Cardiac muscle cell (in vitro differentiated cells and primary cell): ENCODE measurements at regions not wholly inside any gene's neighbourhood (a gene's known extent, or its start where the extent isn't known, plus 50 kb on each side); places are given as distances from the start of the nearest gene placed in this dataset.

Experiments used
- DNase-seq, 2 donors: peaks; one replicate each; pipeline versions ENCODE4 v3.0.0 to v3.0.0-alpha.2; 2010 to 2017; ENCODE audit warnings: low read depth in 1 of 2, low spot score in 1 of 2
- H3K27ac ChIP-seq: fragments of 200-600 bp; sonication (generic); 2 replicates; pipeline ENCODE4 v1.5.1; 2016
- H3K27me3 ChIP-seq: fragments of 200-600 bp; sonication (generic); 2 replicates; pipeline ENCODE4 v1.6.0; 2016; ENCODE audit warnings: control low read depth
- H3K36me3 ChIP-seq: fragments of 200-600 bp; sonication (generic); 2 replicates; pipeline ENCODE4 v1.5.1; 2016; ENCODE audit warnings: control low read depth
- H3K4me1 ChIP-seq: fragments of 200-600 bp; sonication (generic); 2 replicates; pipeline ENCODE4 v1.8.1; 2017; ENCODE audit warnings: low read depth, mild to moderate bottlenecking, mixed run types
- H3K4me3 ChIP-seq: fragments of 200-600 bp; sonication (generic); 2 replicates; pipeline ENCODE4 v1.5.1; 2016; ENCODE audit warnings: mild to moderate bottlenecking
- H3K9me3 ChIP-seq: fragments of 200-600 bp; sonication (generic); 2 replicates; pipeline ENCODE4 v1.5.1; 2017; ENCODE audit warnings: low read depth, mild to moderate bottlenecking, control low read depth
- TF ChIP-seq, protein P1 (sequence below): IDR thresholded peaks from 2 replicates; pipeline ENCODE4 v1.5.1; 2012; ENCODE audit warnings: low read depth, mild to moderate bottlenecking, low read length

DNA sequence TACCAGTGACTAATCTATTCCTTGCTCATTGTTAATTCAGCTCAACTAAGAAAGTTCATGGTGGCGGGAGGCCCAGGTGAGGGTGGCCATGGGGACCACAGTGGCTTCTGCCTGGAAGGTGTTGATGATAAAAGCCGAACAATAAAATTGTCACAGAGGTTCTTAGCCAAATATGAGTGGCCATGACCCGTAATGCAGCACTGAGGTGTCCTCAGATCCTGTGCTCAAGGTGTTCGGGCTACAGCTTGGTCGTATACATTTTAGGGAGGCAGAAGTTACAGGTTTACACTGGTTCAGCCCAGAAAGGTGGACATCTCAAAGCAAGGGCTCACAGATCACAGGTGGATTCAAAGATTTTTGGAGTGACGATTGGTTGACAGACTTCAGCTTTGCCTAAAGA, 98.5 kb upstream of the SNTG2 start:
- TF ChIP-seq, protein P1, sequence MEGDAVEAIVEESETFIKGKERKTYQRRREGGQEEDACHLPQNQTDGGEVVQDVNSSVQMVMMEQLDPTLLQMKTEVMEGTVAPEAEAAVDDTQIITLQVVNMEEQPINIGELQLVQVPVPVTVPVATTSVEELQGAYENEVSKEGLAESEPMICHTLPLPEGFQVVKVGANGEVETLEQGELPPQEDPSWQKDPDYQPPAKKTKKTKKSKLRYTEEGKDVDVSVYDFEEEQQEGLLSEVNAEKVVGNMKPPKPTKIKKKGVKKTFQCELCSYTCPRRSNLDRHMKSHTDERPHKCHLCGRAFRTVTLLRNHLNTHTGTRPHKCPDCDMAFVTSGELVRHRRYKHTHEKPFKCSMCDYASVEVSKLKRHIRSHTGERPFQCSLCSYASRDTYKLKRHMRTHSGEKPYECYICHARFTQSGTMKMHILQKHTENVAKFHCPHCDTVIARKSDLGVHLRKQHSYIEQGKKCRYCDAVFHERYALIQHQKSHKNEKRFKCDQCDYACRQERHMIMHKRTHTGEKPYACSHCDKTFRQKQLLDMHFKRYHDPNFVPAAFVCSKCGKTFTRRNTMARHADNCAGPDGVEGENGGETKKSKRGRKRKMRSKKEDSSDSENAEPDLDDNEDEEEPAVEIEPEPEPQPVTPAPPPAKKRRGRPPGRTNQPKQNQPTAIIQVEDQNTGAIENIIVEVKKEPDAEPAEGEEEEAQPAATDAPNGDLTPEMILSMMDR = no peak
- no peak overlapping the region for H3K4me3 ChIP-seq
- H3K27ac ChIP-seq = no peak overlapping the region
- H3K9me3 ChIP-seq = no peaks in the 10 kb centered on the region
- DNase-seq = no peak
- peaks cover 42% of the 10 kb centered on the region for H3K27me3 ChIP-seq
- H3K36me3 ChIP-seq = no peaks in the 10 kb centered on the region
- peaks cover 5% of the 10 kb centered on the region for H3K4me1 ChIP-seq

DNA sequence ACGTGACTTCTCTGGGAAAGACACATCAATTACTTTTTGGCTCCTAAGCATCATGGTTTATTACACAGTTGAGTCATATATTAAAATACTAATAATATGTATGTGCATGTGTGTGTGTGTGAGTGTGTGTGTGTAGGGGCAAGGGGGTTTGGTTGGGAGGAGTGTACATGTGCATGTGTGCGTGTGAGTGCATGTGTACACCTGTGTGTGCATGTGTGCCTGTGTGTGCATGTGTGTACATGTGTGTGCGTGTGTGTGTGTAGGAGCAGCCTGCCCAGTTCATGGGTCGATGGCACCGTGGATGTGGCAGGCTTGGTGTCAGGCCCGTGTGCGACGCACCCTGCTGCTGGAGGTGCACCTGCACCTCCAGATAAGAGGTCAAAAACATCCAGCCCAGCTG, 99.0 kb upstream of the SNTG2 start:
- TF ChIP-seq, protein P1 = no peak
- H3K27ac ChIP-seq = no peak overlapping the region
- H3K4me1 ChIP-seq = peaks cover 5% of the 10 kb centered on the region
- H3K4me3 ChIP-seq = no peak overlapping the region
- no peak for DNase-seq
- H3K36me3 ChIP-seq = no peaks in the 10 kb centered on the region
- H3K27me3 ChIP-seq = peaks cover 40% of the 10 kb centered on the region
- no peaks in the 10 kb centered on the region for H3K9me3 ChIP-seq

DNA sequence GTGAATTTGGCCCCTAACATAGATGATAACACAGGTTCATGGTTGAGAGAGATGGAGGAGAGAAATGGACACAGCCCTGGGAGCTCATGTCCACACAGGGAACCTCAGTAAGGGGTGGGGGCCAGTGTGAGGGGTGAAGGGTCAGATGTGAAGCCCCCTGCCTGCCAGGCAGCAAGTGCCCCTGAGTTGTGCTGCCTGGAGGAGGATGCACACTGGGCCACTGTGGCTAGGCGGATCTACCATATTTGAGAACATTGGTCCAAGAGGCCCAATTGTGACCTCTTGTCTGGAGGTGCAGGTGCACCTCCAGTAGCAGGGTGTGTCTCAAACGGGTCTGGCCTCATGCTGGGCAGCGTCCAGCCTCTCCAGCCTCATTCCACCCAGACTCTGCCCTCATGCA, 99.6 kb upstream of the SNTG2 start:
- H3K4me3 ChIP-seq = no peak overlapping the region
- H3K36me3 ChIP-seq = no peaks in the 10 kb centered on the region
- DNase-seq = no peak
- peaks cover 40% of the 10 kb centered on the region for H3K27me3 ChIP-seq
- no peak overlapping the region for H3K27ac ChIP-seq
- no peaks in the 10 kb centered on the region for H3K9me3 ChIP-seq
- TF ChIP-seq, protein P1 = no peak
- H3K4me1 ChIP-seq = no peaks in the 10 kb centered on the region

GRCh38 chr2:850429-850828, 100.2 kb upstream of the SNTG2 start:
- TF ChIP-seq, protein P1 = no peak
- no peak for DNase-seq
- H3K27ac ChIP-seq = no peak overlapping the region
- H3K36me3 ChIP-seq = no peaks in the 10 kb centered on the region
- H3K4me3 ChIP-seq = no peak overlapping the region
- no peaks in the 10 kb centered on the region for H3K9me3 ChIP-seq
- peaks cover 37% of the 10 kb centered on the region for H3K27me3 ChIP-seq
- no peaks in the 10 kb centered on the region for H3K4me1 ChIP-seq

- H3K4me1 ChIP-seq = no peaks in the 10 kb centered on the region
- TF ChIP-seq, protein P1 = no peak
- no peak for DNase-seq
Measured at GRCh38 chr2:848099-848498, 102.5 kb upstream of the SNTG2 start.

DNA sequence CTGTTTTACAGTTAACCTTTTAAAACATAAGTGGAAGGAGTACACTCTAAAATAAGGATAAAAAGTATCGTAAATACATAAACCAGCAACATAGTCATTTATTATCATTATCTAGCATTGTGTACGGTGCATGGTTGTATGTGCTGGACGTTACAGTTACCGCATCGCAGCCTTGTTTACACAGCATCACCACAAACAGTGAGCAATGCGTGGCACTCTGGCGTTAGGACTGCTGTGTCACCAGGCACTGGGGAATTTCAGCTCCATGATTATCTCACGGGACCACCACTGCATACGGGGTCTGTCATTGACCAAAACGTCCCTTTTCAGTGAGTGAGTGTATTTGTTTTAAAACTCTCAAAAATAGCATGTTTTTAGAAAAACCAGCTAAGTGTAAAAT, 103.0 kb upstream of the SNTG2 start:
- TF ChIP-seq, protein P1 = no peak
- DNase-seq = no peak
- Histone ChIP-seq H3K27me3 (peaks cover 24% of the 10 kb centered on the region), H3K27ac (no peak overlapping the region), H3K9me3 (no peaks in the 10 kb centered on the region), H3K4me3 (no peak overlapping the region), H3K36me3 (no peaks in the 10 kb centered on the region), H3K4me1 (no peaks in the 10 kb centered on the region)

More at GRCh38 chr2:848099-848498, 102.5 kb upstream of the SNTG2 start:
- H3K27me3 ChIP-seq = peaks cover 28% of the 10 kb centered on the region
- H3K36me3 ChIP-seq = no peaks in the 10 kb centered on the region
- H3K4me3 ChIP-seq = no peak overlapping the region
- H3K9me3 ChIP-seq = no peaks in the 10 kb centered on the region
- no peak overlapping the region for H3K27ac ChIP-seq
